Psoas muscle (tissue), 7 donors: ENCODE measurements at regions not wholly inside any gene's neighbourhood (a gene's known extent, or its start where the extent isn't known, plus 50 kb on each side); places are given as distances from the start of the nearest gene placed in this dataset.

ENCODE experiments used
- ATAC-seq, 4 donors: fragments of 200-7000 bp; cut with Tn5 transposase; one replicate each; pipeline ENCODE4 v1.9.1; 2020; ENCODE audit warnings: moderate library complexity in 3 of 4, mild to moderate bottlenecking in 2 of 4
- DNase-seq, 2 donors: peaks; one replicate each; pipeline ENCODE4 v3.0.0-alpha.2; 2020
- H3K27ac ChIP-seq: fragments of 200-600 bp; one replicate; pipeline ENCODE4 v1.8.0; 2022
- H3K27me3 ChIP-seq, 3 donors: fragments of 200-600 bp in 1 of 3; one replicate each; pipeline versions ENCODE4 v1.6.1 to v1.8.0; 2013 to 2022; ENCODE audit warnings: low read length in 2 of 3, mild to moderate bottlenecking in 2 of 3, moderate library complexity in 1 of 3; ENCODE audit not compliant: insufficient read depth in 3 of 3
- H3K36me3 ChIP-seq, 2 donors: fragments of 200-600 bp in 1 of 2; one replicate each; pipeline versions ENCODE4 v1.6.1 to v1.8.0; 2013 to 2022; ENCODE audit warnings: low read depth in 1 of 2, mild to moderate bottlenecking in 1 of 2, moderate library complexity in 1 of 2; ENCODE audit not compliant: insufficient read depth in 1 of 2
- H3K4me1 ChIP-seq: fragments of 200-600 bp; one replicate; pipeline ENCODE4 v1.8.0; 2022
- H3K4me3 ChIP-seq: fragments of 200-600 bp; one replicate; pipeline ENCODE4 v1.8.0; 2022; ENCODE audit warnings: mild to moderate bottlenecking
- H3K9me3 ChIP-seq: fragments of 200-600 bp; one replicate; pipeline ENCODE4 v1.8.0; 2022
- CTCF ChIP-seq: fragments of 200-600 bp; IDR thresholded peaks from one replicate; pipeline ENCODE4 v1.8.0; 2022; ENCODE audit warnings: antibody characterized with exemption
- WGBS, 3 donors: extraction: QIAGEN DNeasy Blood & Tissue Kit; methylation state at CpG; one replicate each; pipeline versions ENCODE4 v1.1.6 to v1.1.7; 2013; 5-methylcytosine and 5-hydroxymethylcytosine counted together
- intact Hi-C, 2 donors: fragments of 100-400 bp; cut with DNase I; formaldehyde crosslinking; loops; one replicate each; pipeline versions ENCODE4 v1.11.0 to v1.14.2; 2022
- donor health status: healthy with polysubstance abuse.
- donor health status: DM: no; HTN: no; CAD: no; lungs with moderate emphysema.
- donor health status: Bipolar disorder and iron deficiency.
- donor health status: healthy.
- donor health status: DM: yes; HTN: yes; CAD: no.
- donor health status: DM: no; HTN: no; CAD: no.
- donor health status: DM: yes; HTN: yes; CAD: no.

- H3K36me3 ChIP-seq = no peaks in the 10 kb centered on the region
- ATAC-seq (peak; percentile 32 to 65 (median 52)), DNase-seq (no peak)
- no peak for TF ChIP-seq CTCF
- WGBS, 3 donors = 51 to 69% (median 56%) methylated on average over 4 of the region's 4 CpGs
- no peak overlapping the region for H3K27ac ChIP-seq
- H3K4me1 ChIP-seq = peaks cover 26% of the 10 kb centered on the region
- no peak overlapping the region for H3K4me3 ChIP-seq
- intact Hi-C loops = no loop called here
- no peaks in the 10 kb centered on the region for H3K9me3 ChIP-seq
- no peaks in the 10 kb centered on the region for H3K27me3 ChIP-seq
These were observed 378.8 kb downstream of the QKI start for GRCh38 chr6:163793011-163793983.

GRCh38 chr6:163790266-163790840 is 375.8 kb downstream of the QKI start:
- Histone ChIP-seq H3K4me1 (peaks cover 31% of the 10 kb centered on the region), H3K36me3 (no peaks in the 10 kb centered on the region), H3K27ac (no peak overlapping the region), H3K4me3 (no peak overlapping the region), H3K27me3 (no peaks in the 10 kb centered on the region), H3K9me3 (no peaks in the 10 kb centered on the region)
- intact Hi-C loops = no loop called here
- DNase-seq (no peak), ATAC-seq (peak in 3 of 4 donors; percentile 47 to 71 (median 59))
- WGBS, 3 donors = 43 to 54% (median 46%) methylated on average over 5 of the region's 5 CpGs
- TF ChIP-seq CTCF = no peak

- Histone ChIP-seq H3K9me3 (no peaks in the 10 kb centered on the region), H3K27ac (peak overlapping the region; percentile 57), H3K36me3 (no peaks in the 10 kb centered on the region), H3K4me3 (no peak overlapping the region), H3K4me1 (peaks cover 31% of the 10 kb centered on the region), H3K27me3 (no peaks in the 10 kb centered on the region)
- no peak for DNase-seq
- 42 to 59% (median 48%) methylated on average over 5 of the region's 5 CpGs for WGBS, 3 donors
- ATAC-seq = peak; percentile 19 to 76 (median 48)
- TF ChIP-seq CTCF = no peak
- intact Hi-C loops = no loop called here
These were observed 374.8 kb downstream of the QKI start for GRCh38 chr6:163789199-163789810.

GRCh38 chr6:163786995-163787671 is 372.6 kb downstream of the QKI start:
- Histone ChIP-seq H3K4me1 (peaks cover 31% of the 10 kb centered on the region), H3K36me3 (no peaks in the 10 kb centered on the region), H3K27ac (no peak overlapping the region), H3K4me3 (no peak overlapping the region), H3K27me3 (no peaks in the 10 kb centered on the region), H3K9me3 (no peaks in the 10 kb centered on the region)
- DNase-seq (no peak), ATAC-seq (no peak)
- WGBS, 3 donors = 32 to 43% (median 43%) methylated on average over 2 of the region's 2 CpGs
- intact Hi-C loops = no loop called here
- TF ChIP-seq CTCF = no peak
